Breast epithelium (tissue), 4 donors: ENCODE measurements at regions not wholly inside any gene's neighbourhood (a gene's known extent, or its start where the extent isn't known, plus 50 kb on each side); places are given as distances from the start of the nearest gene placed in this dataset.

Experiments
- DNase-seq, 2 donors: peaks; one replicate each; pipeline ENCODE4 v3.0.0-alpha.2; 2019; ENCODE audit warnings: low spot score in 2 of 2
- H3K27ac ChIP-seq, 2 donors: fragments of 200-600 bp; sonication (generic) in 1 of 2; one replicate each; pipeline ENCODE4 v1.5.1; 2016 to 2019; ENCODE audit warnings: mild to moderate bottlenecking in 1 of 2
- H3K27me3 ChIP-seq, 2 donors: fragments of 200-600 bp; sonication (generic) in 1 of 2; one replicate each; pipeline versions ENCODE4 v1.5.1 to v1.6.0; 2017 to 2019; ENCODE audit warnings: control low read depth in 1 of 2, mild to moderate bottlenecking in 1 of 2
- H3K36me3 ChIP-seq: fragments of 200-600 bp; one replicate; pipeline ENCODE4 v1.5.1; 2019
- H3K4me1 ChIP-seq, 2 donors: fragments of 200-600 bp; sonication (generic); one replicate each; pipeline ENCODE4 v1.5.1; 2016 to 2019; ENCODE audit warnings: control low read depth in 1 of 2
- H3K4me3 ChIP-seq, 3 donors: fragments of 200-600 bp; sonication (generic); 1 replicate in 2 of 3; 2 replicates in 1 of 3; pipeline ENCODE4 v1.5.1; 2016 to 2019; ENCODE audit warnings: mild to moderate bottlenecking in 3 of 3, moderate library complexity in 2 of 3
- H3K9me3 ChIP-seq, 2 donors: fragments of 200-600 bp; sonication (generic) in 1 of 2; one replicate each; pipeline ENCODE4 v1.5.1; 2016 to 2019; ENCODE audit warnings: control low read depth in 1 of 2
- POLR2A ChIP-seq: fragments of 450-650 bp; IDR thresholded peaks from one replicate; pipeline ENCODE4 v1.6.1; 2016; ENCODE audit warnings: antibody characterized with exemption, mild to moderate bottlenecking, moderate library complexity
- POLR2AphosphoS5 ChIP-seq, 3 donors: sonication (generic); formaldehyde crosslinking; IDR thresholded peaks; one replicate each; pipeline ENCODE4 v1.6.1; 2017; ENCODE audit warnings: antibody characterized with exemption in 3 of 3
- intact Hi-C: fragments of 100-400 bp; cut with DNase I; formaldehyde crosslinking; loops from one replicate; pipeline ENCODE4 v1.15.1; 2023; ENCODE audit warnings: low total_unique reads
- TF ChIP-seq, protein P1 (sequence below), 3 donors: fragments of 450-650 bp; IDR thresholded peaks; one replicate each; pipeline ENCODE4 v1.5.1; 2016 to 2017; ENCODE audit warnings: antibody characterized with exemption in 3 of 3, mild to moderate bottlenecking in 3 of 3, moderate library complexity in 3 of 3

DNA sequence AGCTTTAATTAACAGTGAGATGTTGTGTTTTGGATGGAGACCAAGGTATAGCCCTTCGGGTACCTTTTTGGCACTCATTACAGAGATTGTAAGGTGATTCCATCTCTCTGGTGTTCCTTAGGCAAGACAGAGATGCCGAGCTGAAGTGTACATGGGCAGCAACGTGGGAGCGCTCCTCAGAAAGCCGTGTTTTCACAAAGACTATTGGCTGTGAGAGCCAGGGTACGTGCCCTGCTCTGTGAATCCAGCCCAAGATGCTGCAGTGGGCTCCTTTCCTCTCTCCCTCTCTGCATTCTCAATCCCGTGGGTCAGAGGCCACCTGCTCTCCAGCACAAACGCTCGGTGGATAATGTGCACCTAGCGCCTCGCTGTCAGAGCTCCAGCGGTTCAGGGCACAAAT is 203.0 kb upstream of the EPHA4 start:
- H3K36me3 ChIP-seq, result no peaks in the 10 kb centered on the region
- no peak for TF ChIP-seq POLR2A
- TF ChIP-seq, protein P1, sequence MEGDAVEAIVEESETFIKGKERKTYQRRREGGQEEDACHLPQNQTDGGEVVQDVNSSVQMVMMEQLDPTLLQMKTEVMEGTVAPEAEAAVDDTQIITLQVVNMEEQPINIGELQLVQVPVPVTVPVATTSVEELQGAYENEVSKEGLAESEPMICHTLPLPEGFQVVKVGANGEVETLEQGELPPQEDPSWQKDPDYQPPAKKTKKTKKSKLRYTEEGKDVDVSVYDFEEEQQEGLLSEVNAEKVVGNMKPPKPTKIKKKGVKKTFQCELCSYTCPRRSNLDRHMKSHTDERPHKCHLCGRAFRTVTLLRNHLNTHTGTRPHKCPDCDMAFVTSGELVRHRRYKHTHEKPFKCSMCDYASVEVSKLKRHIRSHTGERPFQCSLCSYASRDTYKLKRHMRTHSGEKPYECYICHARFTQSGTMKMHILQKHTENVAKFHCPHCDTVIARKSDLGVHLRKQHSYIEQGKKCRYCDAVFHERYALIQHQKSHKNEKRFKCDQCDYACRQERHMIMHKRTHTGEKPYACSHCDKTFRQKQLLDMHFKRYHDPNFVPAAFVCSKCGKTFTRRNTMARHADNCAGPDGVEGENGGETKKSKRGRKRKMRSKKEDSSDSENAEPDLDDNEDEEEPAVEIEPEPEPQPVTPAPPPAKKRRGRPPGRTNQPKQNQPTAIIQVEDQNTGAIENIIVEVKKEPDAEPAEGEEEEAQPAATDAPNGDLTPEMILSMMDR (IDR thresholded peaks at IDR 0.05), result no peak
- TF ChIP-seq POLR2AphosphoS5 (IDR thresholded peaks at IDR 0.05), result no peak
- no peak overlapping the region for H3K27ac ChIP-seq
- H3K4me3 ChIP-seq, result no peak overlapping the region
- no peaks in the 10 kb centered on the region for H3K27me3 ChIP-seq
- H3K9me3 ChIP-seq, result no peaks in the 10 kb centered on the region
- DNase-seq, result no peak
- H3K4me1 ChIP-seq, result no peaks in the 10 kb centered on the region
- intact Hi-C loops, result no loop called here

DNA sequence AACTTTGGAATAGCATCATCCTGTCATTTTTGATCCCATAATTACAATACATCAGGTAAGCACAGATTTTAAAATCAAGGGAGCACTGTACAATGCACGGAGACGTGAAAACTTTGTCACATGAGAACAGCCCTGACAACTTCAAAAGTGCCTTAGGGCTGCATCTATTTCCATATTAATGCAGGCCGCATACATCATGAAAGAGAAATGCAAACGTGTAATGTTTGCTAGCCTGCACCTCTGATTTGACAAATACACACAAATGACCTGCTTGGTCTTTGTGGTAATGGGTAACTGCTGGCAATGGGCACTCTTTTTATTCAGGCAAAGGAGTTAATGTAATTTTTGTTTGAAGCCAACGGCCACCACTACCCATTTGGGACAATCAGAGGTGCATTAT is 202.0 kb upstream of the EPHA4 start:
- H3K27ac ChIP-seq, result no peak overlapping the region
- TF ChIP-seq, protein P1 (IDR thresholded peaks at IDR 0.05), result no peak
- no peak for TF ChIP-seq POLR2AphosphoS5 (IDR thresholded peaks at IDR 0.05)
- no peak for TF ChIP-seq POLR2A

DNA sequence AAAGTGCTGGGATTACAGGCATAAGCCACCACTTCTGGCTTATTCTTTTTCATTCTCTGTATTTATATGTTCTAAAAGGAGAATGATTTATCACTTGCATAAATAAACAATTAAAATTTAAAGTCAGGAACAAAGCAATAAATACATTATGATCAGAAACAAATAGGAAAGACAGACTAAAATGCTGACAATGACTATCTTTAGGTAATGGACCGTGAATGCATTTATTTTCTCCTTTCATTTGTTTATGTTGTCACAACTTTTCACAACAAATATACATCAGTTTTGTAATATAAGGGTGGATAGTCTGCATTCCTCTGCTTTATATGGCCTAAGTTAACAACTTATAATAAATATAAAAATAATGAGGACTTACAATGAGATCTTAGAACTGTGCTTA is 199.2 kb upstream of the EPHA4 start:
- DNase-seq, result no peak
- Histone ChIP-seq H3K4me3 (no peak overlapping the region), H3K4me1 (no peaks in the 10 kb centered on the region), H3K27ac (no peak overlapping the region), H3K27me3 (peaks cover 0 to 4% of the 10 kb centered on the region in 2 donors), H3K9me3 (no peaks in the 10 kb centered on the region), H3K36me3 (no peaks in the 10 kb centered on the region)
- intact Hi-C loops, result no loop called here
- TF ChIP-seq POLR2A, result no peak
- TF ChIP-seq POLR2AphosphoS5 (IDR thresholded peaks at IDR 0.05), result no peak
- TF ChIP-seq, protein P1 (IDR thresholded peaks at IDR 0.05), result no peak

More for the DNA sequence above, 202.0 kb upstream of the EPHA4 start:
- Histone ChIP-seq H3K27me3 (no peaks in the 10 kb centered on the region), H3K36me3 (no peaks in the 10 kb centered on the region), H3K9me3 (no peaks in the 10 kb centered on the region), H3K4me1 (no peaks in the 10 kb centered on the region), H3K4me3 (no peak overlapping the region)
- intact Hi-C loops, result no loop called here
- DNase-seq, result no peak

DNA sequence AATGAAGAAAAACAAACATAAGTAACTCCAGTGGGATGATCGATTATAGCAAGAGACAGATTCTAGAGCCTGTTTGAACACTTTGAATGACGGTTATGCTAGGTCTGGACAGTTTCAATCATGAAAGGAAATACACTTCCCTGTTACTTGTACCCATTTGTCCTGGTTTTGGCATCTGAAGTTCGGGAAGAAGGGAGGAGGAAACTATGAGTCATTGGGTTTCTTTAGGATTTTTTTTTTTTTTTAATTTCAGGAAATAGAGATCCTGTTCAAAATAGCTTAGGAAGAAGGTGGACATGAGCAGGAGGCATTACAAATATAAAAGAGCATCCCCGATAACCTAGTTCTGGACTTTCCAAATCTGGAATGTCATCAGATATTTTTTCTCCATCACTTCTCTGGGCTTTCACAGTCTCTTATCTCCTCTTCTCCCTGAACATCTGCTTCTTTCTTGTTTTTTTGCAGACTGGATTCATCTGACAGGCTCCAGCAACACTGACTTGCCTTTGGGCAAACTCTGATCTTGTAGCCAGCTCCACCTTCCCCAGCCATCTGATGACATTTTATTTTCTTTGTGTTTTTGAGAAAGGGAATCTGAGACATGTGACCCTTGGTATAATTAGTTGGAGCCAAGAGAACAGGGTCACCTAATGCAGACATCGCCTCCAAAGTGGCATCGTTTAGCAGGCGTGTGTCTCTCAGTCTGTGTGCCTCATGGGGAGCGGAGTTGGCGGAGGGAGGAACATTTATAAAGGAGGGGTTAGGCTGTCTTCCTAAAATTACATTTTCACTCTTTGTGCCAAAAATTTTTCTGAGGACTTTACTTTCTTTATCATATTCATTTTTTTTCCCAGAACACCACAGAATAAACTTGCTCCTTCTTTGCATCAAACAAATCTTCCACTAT is 195.3 kb upstream of the EPHA4 start:
- Histone ChIP-seq H3K27ac (no peak overlapping the region), H3K9me3 (no peaks in the 10 kb centered on the region), H3K27me3 (peaks cover 0 to 6% of the 10 kb centered on the region in 2 donors), H3K4me3 (no peak overlapping the region), H3K36me3 (no peaks in the 10 kb centered on the region), H3K4me1 (no peaks in the 10 kb centered on the region)
- DNase-seq, result no peak
- intact Hi-C loops, result loop anchor here (10.0 kb wide), 1 partner anchor 1243 kb away; no protein-coding TSS in a partner anchor
- no peak for TF ChIP-seq POLR2AphosphoS5 (IDR thresholded peaks at IDR 0.05)
- no peak for TF ChIP-seq POLR2A
- TF ChIP-seq, protein P1 (IDR thresholded peaks at IDR 0.05), result no peak

DNA sequence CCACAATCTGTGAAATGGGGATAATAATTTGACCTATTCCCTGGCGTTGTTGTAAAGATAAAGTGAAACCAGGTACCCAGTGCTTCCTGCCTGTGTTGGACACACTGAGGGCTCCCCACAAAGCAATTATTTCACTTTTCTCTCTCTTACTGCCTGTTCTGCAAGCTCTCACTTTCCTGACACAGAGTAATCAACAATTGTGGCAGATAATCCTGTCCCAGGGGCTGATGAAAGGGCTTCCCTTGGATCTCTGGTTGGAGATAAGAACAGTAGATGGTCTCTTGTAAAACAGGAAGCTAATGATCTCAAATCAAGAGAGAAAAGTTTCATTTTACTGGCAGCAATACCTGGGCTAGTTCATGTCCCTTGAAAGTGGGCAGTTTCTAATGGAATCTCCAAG is 190.4 kb upstream of the EPHA4 start:
- no peak for DNase-seq
- H3K4me3 ChIP-seq, result no peak overlapping the region
- peaks cover 0 to 6% of the 10 kb centered on the region in 2 donors for H3K27me3 ChIP-seq
- no peaks in the 10 kb centered on the region for H3K9me3 ChIP-seq
- TF ChIP-seq POLR2A, result no peak
- TF ChIP-seq, protein P1 (IDR thresholded peaks at IDR 0.05), result no peak
- TF ChIP-seq POLR2AphosphoS5 (IDR thresholded peaks at IDR 0.05), result no peak
- H3K36me3 ChIP-seq, result no peaks in the 10 kb centered on the region
- H3K4me1 ChIP-seq, result no peaks in the 10 kb centered on the region
- intact Hi-C loops, result loop anchor here (10.0 kb wide), 1 partner anchor 1238 kb away; no protein-coding TSS in a partner anchor
- H3K27ac ChIP-seq, result no peak overlapping the region
